HL-60 (cell line): ENCODE measurements at regions not wholly inside any gene's neighbourhood (a gene's known extent, or its start where the extent isn't known, plus 50 kb on each side); places are given as distances from the start of the nearest gene placed in this dataset.

Experiments
- DNase-seq, 2 experiments: peaks; one replicate each; pipeline ENCODE4 v3.0.0-alpha.2; 2010 to 2020; ENCODE audit warnings: low read depth in 1 of 2, low spot score in 1 of 2
- H3K27ac ChIP-seq: fragments of 250-450 bp; sonication (Bioruptor Pico); replicated peaks from 2 replicates; pipeline ENCODE4 v1.5.1; 2020; ENCODE audit warnings: mild to moderate bottlenecking, moderate library complexity
- H3K27me3 ChIP-seq: fragments of 250-450 bp; sonication (Bioruptor Pico); 2 replicates; pipeline ENCODE4 v1.5.1; 2021; ENCODE audit warnings: mild to moderate bottlenecking, moderate library complexity; ENCODE audit not compliant: insufficient read depth, poor library complexity, severe bottlenecking
- H3K4me3 ChIP-seq: replicated peaks from 2 replicates; pipeline ENCODE4 v1.5.1; 2011; ENCODE audit warnings: mild to moderate bottlenecking, control low read depth, low read length; ENCODE audit not compliant: insufficient read depth
- GABPA ChIP-seq: IDR thresholded peaks from 2 replicates; pipeline ENCODE4 v1.6.1; 2012; ENCODE audit warnings: low read depth
- POLR2AphosphoS5 ChIP-seq: IDR thresholded peaks from 2 replicates; pipeline ENCODE4 v1.6.1; 2012; ENCODE audit warnings: low read depth
- SPI1 ChIP-seq: IDR thresholded peaks from 2 replicates; pipeline ENCODE4 v1.6.1; 2012; ENCODE audit warnings: low read depth, mild to moderate bottlenecking, borderline replicate concordance
- TF ChIP-seq, protein P1 (sequence below): IDR thresholded peaks from 2 replicates; pipeline ENCODE4 v1.6.1; 2012; ENCODE audit warnings: low read depth; ENCODE audit not compliant: insufficient replicate concordance
- TF ChIP-seq, protein P2 (sequence below): IDR thresholded peaks from one replicate; pipeline ENCODE4 v1.5.1; 2011; ENCODE audit warnings: low read length, control low read depth, inconsistent platforms; ENCODE audit not compliant: insufficient read depth

DNA sequence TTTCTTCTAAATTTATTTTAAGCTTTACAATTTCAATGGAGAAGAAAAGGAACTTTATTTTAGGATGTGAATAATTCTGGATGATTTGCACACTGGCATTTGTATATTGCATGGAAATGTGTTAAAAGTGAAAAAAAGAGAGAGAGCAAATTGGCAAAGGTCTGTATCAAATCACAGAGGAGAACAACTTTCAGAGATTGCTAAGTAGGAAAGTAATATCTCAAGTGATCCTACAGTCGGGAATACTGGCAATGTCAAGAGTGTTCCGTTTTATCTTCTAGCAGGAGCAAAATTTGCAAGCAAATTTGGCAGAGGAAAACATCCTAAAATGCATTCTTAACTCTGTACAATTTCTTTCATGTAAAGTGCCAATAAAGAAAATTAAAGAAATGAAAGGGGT, 97.1 kb upstream of the TMC3 start:
- DNase-seq, result no peak
- peaks cover 3% of the 10 kb centered on the region for H3K27me3 ChIP-seq
- no peak overlapping the region for H3K27ac ChIP-seq
- TF ChIP-seq GABPA (no peak), SPI1 (no peak), POLR2AphosphoS5 (no peak)
- TF ChIP-seq, protein P1, sequence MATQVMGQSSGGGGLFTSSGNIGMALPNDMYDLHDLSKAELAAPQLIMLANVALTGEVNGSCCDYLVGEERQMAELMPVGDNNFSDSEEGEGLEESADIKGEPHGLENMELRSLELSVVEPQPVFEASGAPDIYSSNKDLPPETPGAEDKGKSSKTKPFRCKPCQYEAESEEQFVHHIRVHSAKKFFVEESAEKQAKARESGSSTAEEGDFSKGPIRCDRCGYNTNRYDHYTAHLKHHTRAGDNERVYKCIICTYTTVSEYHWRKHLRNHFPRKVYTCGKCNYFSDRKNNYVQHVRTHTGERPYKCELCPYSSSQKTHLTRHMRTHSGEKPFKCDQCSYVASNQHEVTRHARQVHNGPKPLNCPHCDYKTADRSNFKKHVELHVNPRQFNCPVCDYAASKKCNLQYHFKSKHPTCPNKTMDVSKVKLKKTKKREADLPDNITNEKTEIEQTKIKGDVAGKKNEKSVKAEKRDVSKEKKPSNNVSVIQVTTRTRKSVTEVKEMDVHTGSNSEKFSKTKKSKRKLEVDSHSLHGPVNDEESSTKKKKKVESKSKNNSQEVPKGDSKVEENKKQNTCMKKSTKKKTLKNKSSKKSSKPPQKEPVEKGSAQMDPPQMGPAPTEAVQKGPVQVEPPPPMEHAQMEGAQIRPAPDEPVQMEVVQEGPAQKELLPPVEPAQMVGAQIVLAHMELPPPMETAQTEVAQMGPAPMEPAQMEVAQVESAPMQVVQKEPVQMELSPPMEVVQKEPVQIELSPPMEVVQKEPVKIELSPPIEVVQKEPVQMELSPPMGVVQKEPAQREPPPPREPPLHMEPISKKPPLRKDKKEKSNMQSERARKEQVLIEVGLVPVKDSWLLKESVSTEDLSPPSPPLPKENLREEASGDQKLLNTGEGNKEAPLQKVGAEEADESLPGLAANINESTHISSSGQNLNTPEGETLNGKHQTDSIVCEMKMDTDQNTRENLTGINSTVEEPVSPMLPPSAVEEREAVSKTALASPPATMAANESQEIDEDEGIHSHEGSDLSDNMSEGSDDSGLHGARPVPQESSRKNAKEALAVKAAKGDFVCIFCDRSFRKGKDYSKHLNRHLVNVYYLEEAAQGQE, result no peak
- TF ChIP-seq, protein P2, sequence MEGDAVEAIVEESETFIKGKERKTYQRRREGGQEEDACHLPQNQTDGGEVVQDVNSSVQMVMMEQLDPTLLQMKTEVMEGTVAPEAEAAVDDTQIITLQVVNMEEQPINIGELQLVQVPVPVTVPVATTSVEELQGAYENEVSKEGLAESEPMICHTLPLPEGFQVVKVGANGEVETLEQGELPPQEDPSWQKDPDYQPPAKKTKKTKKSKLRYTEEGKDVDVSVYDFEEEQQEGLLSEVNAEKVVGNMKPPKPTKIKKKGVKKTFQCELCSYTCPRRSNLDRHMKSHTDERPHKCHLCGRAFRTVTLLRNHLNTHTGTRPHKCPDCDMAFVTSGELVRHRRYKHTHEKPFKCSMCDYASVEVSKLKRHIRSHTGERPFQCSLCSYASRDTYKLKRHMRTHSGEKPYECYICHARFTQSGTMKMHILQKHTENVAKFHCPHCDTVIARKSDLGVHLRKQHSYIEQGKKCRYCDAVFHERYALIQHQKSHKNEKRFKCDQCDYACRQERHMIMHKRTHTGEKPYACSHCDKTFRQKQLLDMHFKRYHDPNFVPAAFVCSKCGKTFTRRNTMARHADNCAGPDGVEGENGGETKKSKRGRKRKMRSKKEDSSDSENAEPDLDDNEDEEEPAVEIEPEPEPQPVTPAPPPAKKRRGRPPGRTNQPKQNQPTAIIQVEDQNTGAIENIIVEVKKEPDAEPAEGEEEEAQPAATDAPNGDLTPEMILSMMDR, result no peak
- no peak overlapping the region for H3K4me3 ChIP-seq

DNA sequence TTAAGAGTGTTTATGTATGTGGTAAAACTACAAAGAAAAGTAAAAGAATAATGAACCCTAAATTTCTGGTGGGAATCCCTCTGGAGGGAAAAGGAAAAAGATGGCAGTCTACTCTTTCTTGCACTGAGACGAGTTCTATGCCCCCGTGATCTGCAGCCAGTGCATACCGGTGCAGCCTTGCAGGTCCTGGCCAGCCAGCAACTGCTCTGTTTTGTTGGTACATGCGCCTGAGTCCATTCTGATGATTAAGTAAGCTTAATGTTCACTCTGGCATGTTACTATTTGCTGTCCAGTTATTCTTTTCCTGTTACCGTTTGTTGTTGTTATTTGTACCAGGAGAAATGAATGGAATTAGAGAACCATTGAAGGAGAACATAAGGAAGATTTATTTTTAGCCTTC, 95.1 kb upstream of the TMC3 start:
- Histone ChIP-seq H3K27ac (no peak overlapping the region), H3K4me3 (no peak overlapping the region), H3K27me3 (peaks cover 3% of the 10 kb centered on the region)
- no peak for TF ChIP-seq POLR2AphosphoS5
- TF ChIP-seq SPI1, result no peak
- TF ChIP-seq, protein P1, result no peak
- TF ChIP-seq, protein P2, result no peak
- no peak for TF ChIP-seq GABPA
- DNase-seq, result no peak

DNA sequence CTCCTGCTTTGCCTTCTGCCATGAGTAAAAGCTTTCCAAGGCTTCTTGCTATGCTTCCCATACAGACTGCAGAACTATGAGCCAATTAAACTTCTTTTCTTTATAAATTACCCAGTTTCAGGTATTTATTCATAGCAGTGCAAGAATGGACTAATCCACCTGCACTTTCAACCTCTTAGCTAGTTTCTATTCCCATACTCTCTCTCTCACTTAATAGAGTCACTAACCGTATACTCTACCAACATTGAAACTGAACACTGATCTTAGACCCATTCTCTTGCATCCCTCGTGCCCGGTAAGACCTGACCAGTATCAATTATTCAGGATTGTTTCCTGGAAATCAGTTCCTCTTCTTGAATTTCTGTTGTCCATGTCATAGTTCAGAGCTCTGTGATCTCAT, 92.7 kb upstream of the TMC3 start:
- H3K4me3 ChIP-seq, result no peak overlapping the region
- H3K27me3 ChIP-seq, result peaks cover 3% of the 10 kb centered on the region
- H3K27ac ChIP-seq, result no peak overlapping the region
- TF ChIP-seq SPI1, result no peak
- TF ChIP-seq GABPA, result no peak
- TF ChIP-seq, protein P1, result no peak
- no peak for DNase-seq

DNA sequence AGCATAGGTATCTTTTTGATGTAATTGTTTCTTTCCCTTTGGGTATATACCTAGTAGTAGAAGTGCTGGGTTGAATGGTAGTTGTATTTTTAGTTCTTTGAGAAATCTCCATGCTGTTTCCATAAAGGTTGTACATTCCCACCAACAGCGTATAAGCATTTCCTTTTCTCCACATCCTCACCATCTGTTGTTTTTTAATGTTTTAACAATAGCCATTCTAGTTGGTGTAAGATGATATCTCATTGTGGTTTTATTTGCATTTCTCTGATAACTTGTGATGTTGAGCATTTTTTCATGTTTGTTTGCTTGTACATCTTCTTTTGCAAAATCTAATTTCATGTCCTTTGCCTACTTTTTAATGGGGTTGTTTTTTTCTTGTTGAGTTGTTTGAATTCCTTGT, 80.0 kb upstream of the TMC3 start:
- no peak for DNase-seq
- H3K4me3 ChIP-seq, result no peak overlapping the region
- no peak overlapping the region for H3K27ac ChIP-seq
- H3K27me3 ChIP-seq, result no peaks in the 10 kb centered on the region
- TF ChIP-seq GABPA, result no peak
